HG03103 (cell line): ENCODE measurements at regions not wholly inside any gene's neighbourhood (a gene's known extent, or its start where the extent isn't known, plus 50 kb on each side); places are given as distances from the start of the nearest gene placed in this dataset.
"Not testable (repeated sequence)": the region's sequence is repeated elsewhere in the genome, so short reads cannot be mapped to it uniquely, and the experiment has no call there.

ENCODE experiments used
- ATAC-seq: cut with Tn5 transposase; IDR thresholded peaks from one replicate; pipeline ENCODE4 v1.9.1; 2021; ENCODE audit warnings: low read depth; ENCODE audit not compliant: unreplicated experiment

DNA sequence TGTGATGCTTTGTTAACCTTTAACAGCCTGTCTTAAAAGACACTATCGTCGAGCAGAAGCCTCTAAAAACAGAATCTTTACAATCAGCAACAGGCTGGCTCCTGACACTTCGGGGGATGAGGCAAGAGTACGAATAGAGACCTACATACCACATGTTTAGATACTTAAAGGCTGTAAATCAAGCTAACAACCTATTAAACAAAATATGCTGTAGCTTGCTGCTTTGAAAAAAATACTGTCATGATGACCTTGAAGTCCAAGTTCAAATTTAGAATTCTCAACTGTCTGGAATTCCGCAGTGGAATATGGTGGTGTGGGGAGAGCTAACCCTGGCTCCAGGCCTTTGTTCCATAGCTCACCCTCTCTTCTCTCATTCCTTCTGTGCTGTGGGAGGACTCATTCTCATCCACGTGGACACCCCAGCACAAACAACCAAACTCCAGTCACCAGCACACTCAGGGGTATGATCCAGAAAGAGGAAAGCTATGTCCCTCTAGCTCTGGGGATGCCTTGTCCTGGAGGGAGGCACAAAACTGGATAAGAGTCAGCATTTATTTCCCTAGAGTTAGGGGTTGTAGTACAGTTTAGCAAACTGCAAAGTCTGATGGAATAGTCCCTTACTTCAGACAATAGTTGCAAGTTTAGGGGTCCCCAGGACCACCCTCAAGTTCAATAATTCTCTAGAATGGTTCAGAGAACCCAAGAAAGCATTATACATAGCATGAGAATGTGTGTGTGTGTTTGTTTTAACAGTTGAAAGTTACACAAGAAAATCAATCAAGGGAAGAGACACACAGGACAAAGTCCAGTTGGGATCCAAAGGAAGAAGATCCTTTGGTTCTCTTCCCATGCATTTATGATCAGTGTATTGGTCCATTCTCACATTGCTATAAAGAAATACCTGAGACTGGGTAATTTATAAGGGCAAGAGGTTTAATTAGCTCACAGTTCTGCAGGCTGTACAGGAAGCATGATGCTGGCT, 196.1 kb upstream of the SVIL start:
- ATAC-seq, result no peak

GRCh38 chr10:29829776-29830175, 195.0 kb upstream of the SVIL start:
- no peak for ATAC-seq

- no peak for ATAC-seq
Observed at GRCh38 chr10:29828956-29829355, 194.2 kb upstream of the SVIL start.

DNA sequence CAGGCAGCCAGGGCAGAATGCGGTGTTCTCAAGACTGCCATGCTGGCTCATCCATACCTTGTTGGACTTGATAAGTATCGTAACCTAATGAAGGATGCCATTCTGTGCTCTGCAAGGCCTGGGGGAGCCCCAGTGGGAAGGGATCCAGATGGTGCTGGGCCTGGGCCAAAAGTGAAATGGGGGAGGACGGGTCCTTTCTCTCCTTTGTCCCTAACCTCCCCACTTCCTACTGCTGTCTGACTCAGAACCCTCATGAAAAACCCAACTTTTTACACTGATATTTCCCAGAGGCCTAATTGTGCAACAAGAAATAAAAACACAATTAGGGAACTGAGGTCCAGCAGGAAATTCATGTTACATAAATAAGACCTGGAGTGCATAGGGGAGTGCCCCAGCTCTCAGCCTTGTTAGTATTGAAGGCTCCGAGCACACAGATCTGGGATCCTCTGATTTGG, 193.7 kb upstream of the SVIL start:
- no peak for ATAC-seq

- no peak for ATAC-seq
Observed at GRCh38 chr10:29827512-29827911, 192.7 kb upstream of the SVIL start.

GRCh38 chr10:29826801-29827450, 192.2 kb upstream of the SVIL start:
- ATAC-seq, result no peak

DNA sequence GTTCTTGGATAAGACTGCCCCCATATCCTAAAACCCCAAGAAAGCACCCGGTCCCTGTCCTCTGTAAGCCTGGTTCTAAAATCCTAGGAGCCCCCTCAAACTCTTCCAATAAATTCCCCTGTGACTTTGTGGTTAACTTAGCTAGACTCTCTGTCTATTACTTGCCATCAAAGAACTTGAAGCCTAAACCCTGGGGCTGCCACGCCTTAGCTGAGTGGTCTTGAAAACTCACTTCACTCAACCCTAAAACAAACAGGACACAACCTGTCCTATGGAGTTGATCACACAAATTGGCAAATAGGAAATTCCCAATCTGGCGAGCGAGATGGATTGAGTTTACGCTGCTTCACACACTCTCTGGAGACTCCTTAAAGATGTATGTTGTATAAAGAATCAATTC, 191.4 kb upstream of the SVIL start:
- no peak for ATAC-seq

GRCh38 chr10:29823553-29824080, 188.8 kb upstream of the SVIL start:
- ATAC-seq, result no peak

DNA sequence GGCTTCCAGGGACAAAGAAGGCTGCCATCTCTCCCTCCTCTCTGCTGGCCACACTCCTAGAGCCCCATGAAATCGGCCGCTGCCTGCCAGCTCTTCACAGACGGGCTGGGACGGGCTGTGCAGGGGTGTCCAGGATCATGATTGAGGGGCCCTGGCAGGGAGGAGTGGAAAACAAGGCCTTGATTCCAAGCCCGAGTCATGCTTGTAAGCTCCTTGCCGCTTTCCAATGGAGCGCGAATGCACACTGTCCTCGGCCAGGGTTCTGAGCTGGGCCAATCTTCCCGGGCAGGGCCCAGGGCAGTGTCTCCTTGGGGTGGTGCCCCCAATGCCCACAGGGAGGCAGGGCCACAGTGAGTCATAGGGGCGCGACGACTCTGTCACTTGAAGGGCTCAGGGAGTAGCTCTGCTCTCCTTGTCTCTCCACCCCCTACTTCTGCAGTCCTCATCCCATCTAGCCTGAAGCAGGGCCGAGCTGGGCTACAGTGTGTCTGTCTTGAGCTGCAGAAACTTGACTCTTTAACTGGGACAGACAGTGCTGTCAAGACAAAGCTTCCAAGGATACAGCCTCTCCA, 186.2 kb upstream of the SVIL start:
- ATAC-seq, result no peak

DNA sequence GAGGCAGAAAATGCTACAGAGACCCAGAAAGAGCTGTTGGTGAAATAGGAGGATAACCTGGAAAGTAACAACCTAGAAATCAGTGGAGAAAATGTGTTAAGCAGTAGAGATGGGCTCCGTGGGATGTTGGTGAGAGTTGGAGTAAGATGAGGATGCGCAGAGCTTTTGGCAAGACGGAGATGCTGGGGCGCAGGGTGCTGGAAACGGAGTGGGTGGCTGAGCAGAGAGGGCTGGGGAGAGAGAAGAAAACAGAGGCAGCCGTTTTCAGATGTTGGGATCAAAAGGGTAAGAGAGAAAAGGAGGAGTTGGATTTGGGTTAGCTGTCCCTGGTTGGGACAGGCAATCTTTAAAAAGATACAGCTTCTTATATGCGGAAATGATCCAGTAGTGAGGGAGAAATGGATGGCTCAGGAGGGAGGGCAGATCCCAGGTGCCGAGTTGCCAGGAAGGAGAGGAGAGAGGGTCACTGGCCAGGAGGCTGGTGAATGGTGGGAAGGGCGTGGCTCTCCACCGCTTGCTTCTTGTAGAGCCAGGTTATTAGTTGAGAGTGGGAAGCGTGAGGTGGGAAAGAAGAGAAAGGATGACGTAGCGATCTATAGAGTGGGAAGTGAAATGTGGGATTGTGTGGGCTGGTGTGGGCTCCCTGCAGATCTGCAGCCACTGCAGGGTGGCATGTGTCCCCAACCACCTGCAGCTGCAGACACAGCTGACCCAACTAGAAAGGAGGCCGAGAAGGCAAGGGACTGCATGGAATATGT, 182.2 kb upstream of the SVIL start:
- ATAC-seq, result no peak

GRCh38 chr10:29815572-29815971, 180.8 kb upstream of the SVIL start:
- ATAC-seq, result no peak

- no peak for ATAC-seq
Observed at GRCh38 chr10:29811751-29812427, 177.1 kb upstream of the SVIL start.

GRCh38 chr10:29810816-29811215, 176.0 kb upstream of the SVIL start:
- no peak for ATAC-seq

GRCh38 chr10:29810231-29810630, 175.5 kb upstream of the SVIL start:
- ATAC-seq, result not testable (repeated sequence)

DNA sequence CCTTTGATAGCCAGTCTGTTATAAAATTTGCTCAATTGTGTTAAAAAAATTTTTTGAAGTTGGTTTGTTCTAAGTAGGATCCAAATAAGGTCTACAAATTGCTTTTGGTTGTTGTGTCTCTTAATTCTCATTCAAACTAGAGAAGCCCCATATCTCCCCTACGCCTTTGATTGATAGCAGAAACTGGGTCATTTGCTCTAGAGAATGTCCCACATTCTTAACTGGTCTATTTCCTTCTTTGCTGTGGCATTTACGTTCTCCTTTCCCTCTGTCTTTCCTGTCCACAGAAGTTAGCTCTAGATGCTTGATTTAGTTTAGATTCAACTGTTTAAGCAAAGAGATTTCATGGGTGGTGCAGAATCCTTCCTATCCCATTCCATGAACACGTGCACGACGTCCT, 174.6 kb upstream of the SVIL start:
- no peak for ATAC-seq

DNA sequence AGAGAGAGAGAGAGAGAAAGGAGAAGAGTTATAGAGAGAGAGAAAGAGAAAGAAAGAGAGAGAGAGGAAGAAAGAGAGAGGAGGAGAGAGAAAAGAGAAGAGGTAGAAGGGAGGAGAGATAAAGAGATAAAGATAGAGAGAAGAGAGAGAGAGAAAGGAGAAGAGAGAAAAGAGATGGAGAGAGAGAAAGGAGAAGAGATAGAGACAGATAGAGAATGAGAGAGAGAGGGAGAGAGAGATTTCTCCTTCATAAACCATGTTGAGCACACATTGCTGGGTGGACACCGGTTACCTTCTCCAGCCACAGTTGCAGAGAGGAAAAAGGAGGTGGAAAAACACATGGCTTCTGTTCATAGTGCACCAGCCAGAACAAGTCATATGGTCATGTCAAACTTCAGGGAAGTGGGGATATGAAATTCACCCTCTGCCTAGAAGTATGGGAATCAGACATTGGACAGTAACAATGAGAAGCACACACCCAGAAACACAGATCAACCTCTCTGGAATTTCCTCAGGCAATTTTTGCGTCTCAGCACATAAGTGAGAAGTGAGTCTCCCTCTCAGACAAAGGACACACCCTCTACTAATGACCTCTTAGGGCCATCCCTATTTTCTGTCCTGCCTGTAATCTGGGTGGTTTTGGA, 172.5 kb upstream of the SVIL start:
- ATAC-seq, result no peak

DNA sequence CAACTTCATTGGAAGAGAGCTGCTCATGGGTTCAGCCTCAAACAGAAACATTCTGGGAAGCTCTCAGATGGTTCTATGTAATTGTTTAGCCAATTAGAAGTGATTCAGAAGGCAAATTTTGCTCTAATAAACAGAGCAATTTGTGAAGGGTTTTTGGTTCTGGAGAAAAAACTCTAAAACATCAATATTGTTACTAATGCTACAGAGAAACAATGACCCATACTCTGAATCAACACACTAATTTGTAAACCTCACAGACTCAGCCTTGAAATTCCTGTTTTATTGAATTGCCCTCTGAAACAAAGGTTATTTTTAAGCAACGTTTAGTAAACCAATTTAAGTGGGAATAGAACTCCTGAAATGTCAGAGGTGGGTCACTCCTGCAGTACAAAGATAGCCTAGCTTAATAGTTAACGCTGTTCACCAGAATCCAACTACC, 171.6 kb upstream of the SVIL start:
- ATAC-seq, result no peak

GRCh38 chr10:29805134-29805723, 170.5 kb upstream of the SVIL start:
- ATAC-seq, result no peak
